Stomach (tissue), 4 donors: ENCODE measurements at regions not wholly inside any gene's neighbourhood (a gene's known extent, or its start where the extent isn't known, plus 50 kb on each side); places are given as distances from the start of the nearest gene placed in this dataset.

Experiments
- EP300 ChIP-seq: sonication (generic); formaldehyde crosslinking; IDR thresholded peaks from one replicate; pipeline ENCODE4 v1.6.1; 2017; ENCODE audit warnings: antibody characterized with exemption
- POLR2A ChIP-seq, 4 donors: fragments of 450-650 bp; IDR thresholded peaks; one replicate each; pipeline ENCODE4 v1.6.1; 2016; ENCODE audit warnings: antibody characterized with exemption in 4 of 4, control low read depth in 2 of 4, mild to moderate bottlenecking in 1 of 4, moderate library complexity in 1 of 4
- POLR2AphosphoS5 ChIP-seq, 3 donors: sonication (generic); formaldehyde crosslinking; IDR thresholded peaks; one replicate each; pipeline ENCODE4 v1.6.1; 2016; ENCODE audit warnings: antibody characterized with exemption in 3 of 3
- TF ChIP-seq, protein P1 (sequence below), 7 experiments: fragments of 450-650 bp in 4 of 7; fragments of 200-600 bp in 3 of 7; sonication (generic) in 3 of 7; IDR thresholded peaks; one replicate each; pipeline ENCODE4 v1.5.1; 2016 to 2019; ENCODE audit warnings: antibody characterized with exemption in 7 of 7, control low read depth in 2 of 7, mild to moderate bottlenecking in 1 of 7

DNA sequence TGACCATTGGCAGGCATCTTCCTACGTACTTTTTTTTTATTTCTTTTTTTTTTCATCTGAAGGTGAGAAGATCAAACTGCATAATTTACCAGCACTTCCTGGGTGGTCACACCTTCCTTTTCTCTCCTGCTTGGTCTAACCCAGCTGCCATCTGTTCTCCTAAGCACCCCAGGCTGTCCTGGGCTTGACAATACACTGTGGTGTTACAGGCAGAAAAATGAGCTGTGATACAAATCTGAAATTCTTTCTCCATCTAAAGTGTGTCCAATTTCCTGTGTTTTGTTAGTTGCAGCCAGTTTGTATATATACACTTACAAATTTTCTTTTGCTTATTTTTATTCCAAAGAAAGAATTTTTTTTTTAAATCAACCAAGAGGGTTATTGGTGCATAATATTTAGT lies 786.0 kb upstream of the ZEB2 start:
- TF ChIP-seq, protein P1, sequence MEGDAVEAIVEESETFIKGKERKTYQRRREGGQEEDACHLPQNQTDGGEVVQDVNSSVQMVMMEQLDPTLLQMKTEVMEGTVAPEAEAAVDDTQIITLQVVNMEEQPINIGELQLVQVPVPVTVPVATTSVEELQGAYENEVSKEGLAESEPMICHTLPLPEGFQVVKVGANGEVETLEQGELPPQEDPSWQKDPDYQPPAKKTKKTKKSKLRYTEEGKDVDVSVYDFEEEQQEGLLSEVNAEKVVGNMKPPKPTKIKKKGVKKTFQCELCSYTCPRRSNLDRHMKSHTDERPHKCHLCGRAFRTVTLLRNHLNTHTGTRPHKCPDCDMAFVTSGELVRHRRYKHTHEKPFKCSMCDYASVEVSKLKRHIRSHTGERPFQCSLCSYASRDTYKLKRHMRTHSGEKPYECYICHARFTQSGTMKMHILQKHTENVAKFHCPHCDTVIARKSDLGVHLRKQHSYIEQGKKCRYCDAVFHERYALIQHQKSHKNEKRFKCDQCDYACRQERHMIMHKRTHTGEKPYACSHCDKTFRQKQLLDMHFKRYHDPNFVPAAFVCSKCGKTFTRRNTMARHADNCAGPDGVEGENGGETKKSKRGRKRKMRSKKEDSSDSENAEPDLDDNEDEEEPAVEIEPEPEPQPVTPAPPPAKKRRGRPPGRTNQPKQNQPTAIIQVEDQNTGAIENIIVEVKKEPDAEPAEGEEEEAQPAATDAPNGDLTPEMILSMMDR (IDR thresholded peaks at IDR 0.05), result no peak
- TF ChIP-seq POLR2A (IDR thresholded peaks at IDR 0.05) (no peak), POLR2AphosphoS5 (IDR thresholded peaks at IDR 0.05) (no peak), EP300 (no peak)
